Neuron (in vitro differentiated cells): ENCODE measurements at regions not wholly inside any gene's neighbourhood (a gene's known extent, or its start where the extent isn't known, plus 50 kb on each side); places are given as distances from the start of the nearest gene placed in this dataset.
"Not testable (repeated sequence)": the region's sequence is repeated elsewhere in the genome, so short reads cannot be mapped to it uniquely, and the experiment has no call there.

Source experiments
- H2AFZ ChIP-seq: one replicate; pipeline ENCODE4 v1.6.1; 2013; ENCODE audit warnings: low read depth, mild to moderate bottlenecking, inconsistent platforms, low read length, moderate library complexity
- H3K27me3 ChIP-seq: one replicate; pipeline ENCODE4 v1.6.1; 2013; ENCODE audit warnings: low read length; ENCODE audit not compliant: insufficient read depth
- H3K36me3 ChIP-seq: one replicate; pipeline ENCODE4 v1.6.1; 2013; ENCODE audit warnings: low read length; ENCODE audit not compliant: insufficient read depth
- H3K4me1 ChIP-seq: one replicate; pipeline ENCODE4 v1.6.1; 2013; ENCODE audit warnings: low read length; ENCODE audit not compliant: insufficient read depth
- H3K4me3 ChIP-seq: 2 replicates; pipeline ENCODE4 v1.5.1; 2013; ENCODE audit warnings: mild to moderate bottlenecking, low read length, moderate library complexity
- H3K9me3 ChIP-seq: one replicate; pipeline ENCODE4 v1.6.1; 2013; ENCODE audit warnings: low read length

- Histone ChIP-seq H2AFZ (no peak overlapping the region), H3K27me3 (no peaks in the 10 kb centered on the region), H3K36me3 (no peaks in the 10 kb centered on the region), H3K4me3 (no peak overlapping the region), H3K4me1 (no peaks in the 10 kb centered on the region), H3K9me3 (no peaks in the 10 kb centered on the region)
Measured at GRCh38 chr2:121838551-121838950, 83.1 kb downstream of the TSN start.

DNA sequence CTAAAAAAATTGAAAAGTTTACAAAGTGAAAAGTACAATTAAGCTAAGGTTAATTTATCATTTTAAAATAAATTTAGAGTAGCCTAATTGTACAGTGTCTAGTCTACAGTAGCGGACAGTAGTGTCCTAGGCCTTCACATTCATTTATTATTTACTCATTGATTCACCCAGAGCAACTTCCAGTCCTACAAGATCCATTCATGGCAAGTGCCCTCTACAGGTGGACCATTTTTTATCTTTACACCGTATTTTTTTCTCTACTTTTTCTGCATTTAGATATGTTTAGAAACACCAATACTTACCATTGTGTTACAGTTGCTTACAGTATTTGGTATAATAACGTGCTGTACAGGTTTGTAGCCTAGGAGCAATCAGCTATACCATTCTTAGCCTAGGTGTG, 84.1 kb downstream of the TSN start:
- Histone ChIP-seq H3K36me3 (no peaks in the 10 kb centered on the region), H3K4me1 (no peaks in the 10 kb centered on the region), H2AFZ (no peak overlapping the region), H3K4me3 (no peak overlapping the region), H3K27me3 (no peaks in the 10 kb centered on the region), H3K9me3 (no peaks in the 10 kb centered on the region)

GRCh38 chr2:121849236-121849635, 93.8 kb downstream of the TSN start:
- Histone ChIP-seq H2AFZ (no peak overlapping the region), H3K27me3 (no peaks in the 10 kb centered on the region), H3K9me3 (no peaks in the 10 kb centered on the region), H3K4me1 (no peaks in the 10 kb centered on the region), H3K36me3 (no peaks in the 10 kb centered on the region), H3K4me3 (no peak overlapping the region)

DNA sequence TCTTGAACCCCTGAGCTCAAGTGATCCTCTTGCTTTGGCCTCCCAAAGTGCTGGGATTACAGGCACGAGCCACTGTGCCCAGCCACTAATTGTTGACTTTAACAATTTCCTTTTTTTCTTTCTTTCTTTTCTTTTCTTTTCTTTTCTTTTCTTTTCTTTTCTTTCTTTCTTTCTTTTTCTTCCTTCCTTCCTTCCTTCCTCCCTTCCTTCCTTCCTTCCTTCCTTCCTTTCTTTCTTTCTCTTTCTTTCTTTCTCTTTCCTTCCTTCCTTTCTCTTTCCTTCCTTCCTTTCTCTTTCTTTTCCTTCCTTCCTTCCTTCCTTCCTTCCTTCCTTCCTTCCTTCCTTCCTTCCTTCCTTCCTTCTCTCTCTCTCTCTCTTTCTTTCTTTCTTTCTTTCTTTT, 97.7 kb downstream of the TSN start:
- H3K4me3 ChIP-seq, H3K36me3 ChIP-seq, H3K27me3 ChIP-seq, H3K9me3 ChIP-seq, H2AFZ ChIP-seq, H3K4me1 ChIP-seq: not testable (repeated sequence)

GRCh38 chr2:121855510-121855909, 100.1 kb downstream of the TSN start:
- Histone ChIP-seq H2AFZ (no peak overlapping the region), H3K9me3 (no peaks in the 10 kb centered on the region), H3K27me3 (no peaks in the 10 kb centered on the region), H3K4me1 (no peaks in the 10 kb centered on the region), H3K36me3 (no peaks in the 10 kb centered on the region), H3K4me3 (no peak overlapping the region)

- H3K9me3 ChIP-seq: no peaks in the 10 kb centered on the region
- H3K4me3 ChIP-seq: no peak overlapping the region
- H3K27me3 ChIP-seq: no peaks in the 10 kb centered on the region
- H2AFZ ChIP-seq: no peak overlapping the region
- no peaks in the 10 kb centered on the region for H3K36me3 ChIP-seq
- H3K4me1 ChIP-seq: no peaks in the 10 kb centered on the region
Measured at GRCh38 chr2:121856360-121856759, 100.9 kb downstream of the TSN start.

DNA sequence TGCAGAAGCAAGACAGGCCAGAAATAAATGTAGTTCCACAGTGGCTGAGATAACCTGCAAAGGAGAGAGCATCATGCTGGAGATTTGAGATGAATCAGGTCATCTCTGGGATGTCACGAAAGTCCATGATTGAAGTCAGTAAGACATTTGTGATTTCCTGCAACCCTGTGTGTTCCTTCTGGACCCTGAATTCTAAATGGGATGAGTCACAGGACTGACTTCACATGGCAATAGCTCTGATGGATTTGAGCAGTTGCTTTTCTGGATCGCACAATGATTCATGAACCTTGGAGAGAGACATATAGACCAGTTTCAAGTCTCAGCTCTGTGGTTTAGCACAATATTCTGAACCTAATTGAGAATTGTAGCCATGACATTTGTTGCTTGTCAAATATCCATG, 102.9 kb downstream of the TSN start:
- Histone ChIP-seq H3K36me3 (no peaks in the 10 kb centered on the region), H3K9me3 (no peaks in the 10 kb centered on the region)

GRCh38 chr2:121858847-121859246, 103.4 kb downstream of the TSN start:
- Histone ChIP-seq H3K4me3 (no peak overlapping the region), H3K9me3 (no peaks in the 10 kb centered on the region), H2AFZ (no peak overlapping the region), H3K4me1 (no peaks in the 10 kb centered on the region), H3K27me3 (no peaks in the 10 kb centered on the region), H3K36me3 (no peaks in the 10 kb centered on the region)

More for the DNA sequence above, 102.9 kb downstream of the TSN start:
- no peak overlapping the region for H3K4me3 ChIP-seq
- H3K27me3 ChIP-seq: no peaks in the 10 kb centered on the region
- H3K4me1 ChIP-seq: no peaks in the 10 kb centered on the region
- H2AFZ ChIP-seq: no peak overlapping the region

GRCh38 chr2:121860033-121860757, 104.7 kb downstream of the TSN start:
- Histone ChIP-seq H3K9me3 (no peaks in the 10 kb centered on the region), H3K36me3 (no peaks in the 10 kb centered on the region), H3K4me1 (no peaks in the 10 kb centered on the region), H3K27me3 (no peaks in the 10 kb centered on the region), H3K4me3 (no peak overlapping the region), H2AFZ (no peak overlapping the region)

GRCh38 chr2:121860758-121861227, 105.3 kb downstream of the TSN start:
- no peak overlapping the region for H3K4me3 ChIP-seq
- no peaks in the 10 kb centered on the region for H3K4me1 ChIP-seq
- no peaks in the 10 kb centered on the region for H3K36me3 ChIP-seq
- H3K27me3 ChIP-seq: no peaks in the 10 kb centered on the region
- H2AFZ ChIP-seq: no peak overlapping the region
- no peaks in the 10 kb centered on the region for H3K9me3 ChIP-seq

DNA sequence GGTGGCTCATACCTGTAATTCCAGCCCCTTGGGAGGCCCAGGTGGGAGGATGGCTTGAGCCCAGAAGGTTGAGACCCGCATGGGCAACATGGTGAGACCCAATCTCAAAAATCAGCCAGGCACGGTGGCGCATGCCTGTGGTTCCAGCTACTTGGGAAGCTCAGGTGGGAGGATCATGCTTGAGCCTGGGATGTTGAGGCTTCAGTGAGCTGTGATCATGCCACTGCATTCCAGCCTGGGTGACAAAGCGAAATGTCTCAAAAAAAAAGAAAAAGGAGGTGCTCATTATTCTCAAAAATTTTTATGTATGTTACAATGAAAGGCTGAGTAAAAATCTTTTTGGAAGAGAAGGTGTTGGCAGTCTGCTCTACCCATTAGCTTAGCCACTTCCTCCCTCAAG, 106.8 kb downstream of the TSN start:
- H3K4me1 ChIP-seq: no peaks in the 10 kb centered on the region
- no peaks in the 10 kb centered on the region for H3K9me3 ChIP-seq
- no peaks in the 10 kb centered on the region for H3K36me3 ChIP-seq
- H3K27me3 ChIP-seq: no peaks in the 10 kb centered on the region
- H3K4me3 ChIP-seq: no peak overlapping the region
- H2AFZ ChIP-seq: no peak overlapping the region

DNA sequence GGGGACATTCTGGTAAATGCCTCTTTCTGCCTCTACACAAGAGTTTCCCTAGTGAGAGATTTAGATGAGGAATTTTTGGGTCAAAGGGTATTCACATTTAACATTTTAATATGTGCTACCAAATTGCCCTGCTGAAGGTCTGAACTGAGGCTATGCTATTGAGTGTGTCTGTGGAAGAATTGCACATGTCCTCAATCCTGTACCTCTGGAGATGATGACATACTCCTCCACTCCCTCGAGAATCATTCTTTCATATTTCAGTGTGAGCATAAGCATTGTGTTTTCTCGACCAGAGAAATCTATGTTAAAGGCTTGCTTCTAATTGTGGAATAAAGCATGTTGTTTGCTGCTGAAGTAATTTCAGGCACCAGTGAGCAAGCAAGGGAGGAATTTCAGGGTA, 110.5 kb downstream of the TSN start:
- no peak overlapping the region for H3K4me3 ChIP-seq
- H2AFZ ChIP-seq: no peak overlapping the region
- no peaks in the 10 kb centered on the region for H3K36me3 ChIP-seq
- H3K4me1 ChIP-seq: no peaks in the 10 kb centered on the region
- no peaks in the 10 kb centered on the region for H3K27me3 ChIP-seq
- H3K9me3 ChIP-seq: no peaks in the 10 kb centered on the region

GRCh38 chr2:121866789-121867188, 111.3 kb downstream of the TSN start:
- H3K9me3 ChIP-seq: no peaks in the 10 kb centered on the region
- no peak overlapping the region for H2AFZ ChIP-seq
- no peaks in the 10 kb centered on the region for H3K36me3 ChIP-seq
- H3K27me3 ChIP-seq: no peaks in the 10 kb centered on the region
- H3K4me1 ChIP-seq: no peaks in the 10 kb centered on the region
- H3K4me3 ChIP-seq: no peak overlapping the region

DNA sequence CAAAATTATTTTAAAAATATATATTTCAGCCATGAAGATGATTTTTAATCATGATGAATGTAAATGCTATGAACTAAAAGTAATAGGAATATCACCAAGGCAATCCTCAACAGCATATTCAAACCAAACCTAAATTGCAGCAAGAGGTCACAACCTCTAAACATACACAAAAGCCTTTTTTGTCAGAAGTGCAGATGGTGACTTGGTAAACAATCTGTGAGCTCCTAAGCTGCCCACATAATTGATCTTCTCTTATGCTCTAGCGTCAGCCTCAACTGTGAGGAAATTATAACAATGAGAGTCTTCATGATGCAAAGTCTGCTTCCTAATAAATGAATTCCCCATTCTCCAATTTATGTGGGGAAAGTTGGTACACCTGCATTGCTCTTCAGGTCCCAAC, 113.2 kb downstream of the TSN start:
- Histone ChIP-seq H3K4me3 (no peak overlapping the region), H3K4me1 (peaks cover 3% of the 10 kb centered on the region), H2AFZ (no peak overlapping the region), H3K9me3 (no peaks in the 10 kb centered on the region), H3K36me3 (no peaks in the 10 kb centered on the region), H3K27me3 (no peaks in the 10 kb centered on the region)
